ENCODE measurements at regions not wholly inside any gene's neighbourhood (a gene's known extent, or its start where the extent isn't known, plus 50 kb on each side); places are given as distances from the start of the nearest gene placed in this dataset.

DNA sequence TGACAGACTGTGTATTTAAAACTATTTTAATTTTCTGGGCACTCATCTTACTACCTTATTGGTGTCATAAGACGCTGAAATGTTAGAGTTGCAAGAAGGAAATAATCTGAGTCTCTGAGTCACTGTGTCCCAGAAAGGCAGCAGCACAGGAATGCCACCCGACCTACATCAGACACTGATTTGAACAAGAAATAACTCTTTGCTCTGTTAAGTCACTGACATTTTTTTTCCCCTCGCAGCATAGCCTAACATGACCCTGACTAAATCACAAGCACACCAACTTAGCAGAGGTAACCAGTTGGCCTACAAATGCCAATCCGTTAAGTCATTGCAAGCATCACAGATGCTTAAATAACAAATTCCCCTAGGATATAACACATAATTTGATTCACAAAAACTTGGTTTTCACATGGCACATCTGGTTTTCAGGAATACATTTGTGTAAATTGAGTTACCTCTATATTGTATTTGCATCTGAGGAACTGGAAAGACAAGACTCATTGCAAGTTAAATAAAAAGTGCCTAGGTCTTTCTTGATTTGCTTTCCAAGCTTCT lies 349.1 kb downstream of the SEC16B start:
- no peak for TF ChIP-seq POLR2A (IDR thresholded peaks at IDR 0.05)
- TF ChIP-seq, protein P1, sequence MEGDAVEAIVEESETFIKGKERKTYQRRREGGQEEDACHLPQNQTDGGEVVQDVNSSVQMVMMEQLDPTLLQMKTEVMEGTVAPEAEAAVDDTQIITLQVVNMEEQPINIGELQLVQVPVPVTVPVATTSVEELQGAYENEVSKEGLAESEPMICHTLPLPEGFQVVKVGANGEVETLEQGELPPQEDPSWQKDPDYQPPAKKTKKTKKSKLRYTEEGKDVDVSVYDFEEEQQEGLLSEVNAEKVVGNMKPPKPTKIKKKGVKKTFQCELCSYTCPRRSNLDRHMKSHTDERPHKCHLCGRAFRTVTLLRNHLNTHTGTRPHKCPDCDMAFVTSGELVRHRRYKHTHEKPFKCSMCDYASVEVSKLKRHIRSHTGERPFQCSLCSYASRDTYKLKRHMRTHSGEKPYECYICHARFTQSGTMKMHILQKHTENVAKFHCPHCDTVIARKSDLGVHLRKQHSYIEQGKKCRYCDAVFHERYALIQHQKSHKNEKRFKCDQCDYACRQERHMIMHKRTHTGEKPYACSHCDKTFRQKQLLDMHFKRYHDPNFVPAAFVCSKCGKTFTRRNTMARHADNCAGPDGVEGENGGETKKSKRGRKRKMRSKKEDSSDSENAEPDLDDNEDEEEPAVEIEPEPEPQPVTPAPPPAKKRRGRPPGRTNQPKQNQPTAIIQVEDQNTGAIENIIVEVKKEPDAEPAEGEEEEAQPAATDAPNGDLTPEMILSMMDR (IDR thresholded peaks at IDR 0.05) = no peak

All from adrenal gland (tissue), 5 donors.